SK-MEL-5 (cell line): ENCODE measurements at regions not wholly inside any gene's neighbourhood (a gene's known extent, or its start where the extent isn't known, plus 50 kb on each side); places are given as distances from the start of the nearest gene placed in this dataset.
A peak's percentile ranks its signal among the peaks of the same experiment; 100 is the strongest.
"Not testable (repeated sequence)": the region's sequence is repeated elsewhere in the genome, so short reads cannot be mapped to it uniquely, and the experiment has no call there.

ENCODE experiments used
- DNase-seq: peaks from one replicate; pipeline ENCODE4 v3.0.0-alpha.2; 2016; ENCODE audit warnings: low read depth, low spot score
- in situ Hi-C: cut with HindIII; loops from 2 replicates; pipeline ENCODE4 v1.10.0; 2016; ENCODE audit warnings: low sequenced_read_pairs, high pct_unique_total_duplicates, low pct_unique_long_range_greater_than_20kb

DNA sequence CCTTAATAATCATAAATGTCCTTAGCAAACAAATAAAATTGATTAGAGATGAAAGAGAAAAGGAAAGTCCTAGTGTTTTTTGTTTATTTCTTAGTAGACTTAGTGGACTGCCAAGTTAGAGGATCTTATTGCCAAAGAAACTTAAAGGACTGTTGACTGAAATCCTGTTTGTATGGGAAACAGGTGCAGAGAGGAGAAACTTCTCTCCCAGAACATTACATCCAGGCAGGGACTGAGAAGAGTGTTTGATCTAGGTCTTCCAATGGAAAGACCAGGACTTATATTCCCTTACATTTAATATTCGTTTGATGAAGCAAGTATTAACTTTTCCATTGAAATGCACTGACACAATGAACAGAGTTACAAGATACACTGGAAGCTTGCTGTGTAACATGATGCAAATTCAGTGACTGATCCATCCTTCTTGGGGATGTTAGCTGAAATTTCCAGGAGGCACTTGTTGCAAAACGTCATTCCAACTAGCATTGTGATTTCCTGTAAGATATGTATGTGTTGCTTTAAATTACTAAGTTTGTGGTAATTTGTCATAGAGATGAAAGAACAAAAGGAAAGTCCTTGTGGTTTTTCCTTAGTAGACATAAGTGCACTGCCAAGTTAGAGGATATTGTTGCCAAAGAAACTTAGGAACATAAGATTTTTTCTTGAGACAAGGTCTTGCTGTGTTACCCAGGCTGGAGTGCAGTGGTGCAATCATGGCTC, 505.6 kb downstream of the STIM2 start:
- in situ Hi-C loops = no loop called here

DNA sequence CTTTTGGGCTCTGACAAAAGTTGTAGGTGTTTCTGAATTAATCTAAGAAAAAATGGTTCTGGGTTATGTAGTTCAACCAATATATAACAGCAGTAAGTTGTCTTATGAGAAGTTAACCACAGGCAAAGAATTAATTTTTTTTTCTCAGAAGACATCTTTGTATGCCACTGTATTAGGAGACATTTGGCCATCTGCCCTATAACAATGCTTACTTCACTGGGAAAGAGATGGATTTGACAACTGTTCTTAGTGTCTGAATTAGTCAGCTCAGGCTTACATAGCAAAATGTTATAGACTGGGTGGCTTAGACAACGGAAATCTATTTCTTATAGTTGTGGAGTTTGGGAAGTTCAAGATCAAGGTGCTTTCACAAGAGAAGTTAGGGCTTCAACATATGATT, 508.1 kb downstream of the STIM2 start:
- in situ Hi-C loops = no loop called here
- no peak for DNase-seq

More for the DNA sequence above, 505.6 kb downstream of the STIM2 start:
- DNase-seq = no peak

DNA sequence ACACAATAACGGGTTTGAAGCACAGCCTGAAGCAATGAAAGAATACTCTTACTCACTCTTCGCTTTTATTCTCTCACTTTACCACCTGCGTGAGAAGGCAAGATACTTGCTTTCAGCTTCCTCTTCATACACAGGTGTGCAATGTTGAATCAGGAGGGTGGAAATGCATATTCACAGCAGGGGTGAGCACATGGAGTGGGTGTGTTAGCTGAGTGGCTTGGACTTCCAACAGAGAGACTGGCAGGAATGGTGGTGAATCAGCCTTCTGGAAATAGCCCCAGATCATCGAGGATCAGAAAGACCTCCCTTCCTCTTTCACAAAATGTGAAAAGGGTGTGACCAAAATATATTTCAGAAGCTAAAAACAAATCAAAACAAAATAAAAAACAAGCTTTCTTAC, 521.2 kb downstream of the STIM2 start:
- no peak for DNase-seq
- in situ Hi-C loops = no loop called here

DNA sequence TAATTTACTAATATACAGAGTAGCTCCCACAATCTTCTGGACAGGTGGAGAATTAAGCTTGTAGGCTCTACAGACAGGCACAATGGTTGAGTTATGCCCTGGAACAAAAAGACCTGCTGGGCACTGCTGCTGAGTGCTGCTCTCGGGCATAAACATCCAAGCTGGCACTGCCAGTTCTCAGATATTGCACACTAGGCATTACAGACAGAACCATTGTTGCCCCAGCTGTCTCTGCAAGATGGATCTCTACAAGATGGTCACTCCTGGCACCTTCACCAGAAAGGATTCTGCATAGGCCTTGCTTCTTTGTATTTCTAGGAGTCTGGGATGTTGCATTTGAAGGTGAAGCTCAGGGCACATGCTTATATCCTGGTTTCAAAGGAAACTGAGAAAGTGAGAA, 527.1 kb downstream of the STIM2 start:
- no peak for DNase-seq
- in situ Hi-C loops = no loop called here

DNA sequence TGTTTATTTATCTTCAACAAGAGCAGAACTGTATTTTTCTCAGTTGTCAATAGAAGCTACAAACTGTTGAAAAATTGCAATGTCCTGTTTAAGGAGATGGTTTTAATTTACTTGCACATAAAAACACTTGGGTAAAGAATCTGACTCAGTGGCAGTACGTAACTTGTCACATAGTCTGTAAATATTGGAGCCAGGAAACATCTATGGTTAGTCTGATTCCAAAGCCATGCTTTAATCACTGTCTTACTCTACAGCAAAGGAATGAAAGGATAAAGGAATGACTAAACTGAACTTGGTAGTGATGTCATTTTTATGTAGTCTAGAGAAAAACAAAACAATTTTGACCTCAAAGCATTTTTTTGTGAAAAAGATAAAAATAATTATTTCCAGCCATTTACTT, 537.2 kb downstream of the STIM2 start:
- DNase-seq = no peak
- in situ Hi-C loops = no loop called here

DNA sequence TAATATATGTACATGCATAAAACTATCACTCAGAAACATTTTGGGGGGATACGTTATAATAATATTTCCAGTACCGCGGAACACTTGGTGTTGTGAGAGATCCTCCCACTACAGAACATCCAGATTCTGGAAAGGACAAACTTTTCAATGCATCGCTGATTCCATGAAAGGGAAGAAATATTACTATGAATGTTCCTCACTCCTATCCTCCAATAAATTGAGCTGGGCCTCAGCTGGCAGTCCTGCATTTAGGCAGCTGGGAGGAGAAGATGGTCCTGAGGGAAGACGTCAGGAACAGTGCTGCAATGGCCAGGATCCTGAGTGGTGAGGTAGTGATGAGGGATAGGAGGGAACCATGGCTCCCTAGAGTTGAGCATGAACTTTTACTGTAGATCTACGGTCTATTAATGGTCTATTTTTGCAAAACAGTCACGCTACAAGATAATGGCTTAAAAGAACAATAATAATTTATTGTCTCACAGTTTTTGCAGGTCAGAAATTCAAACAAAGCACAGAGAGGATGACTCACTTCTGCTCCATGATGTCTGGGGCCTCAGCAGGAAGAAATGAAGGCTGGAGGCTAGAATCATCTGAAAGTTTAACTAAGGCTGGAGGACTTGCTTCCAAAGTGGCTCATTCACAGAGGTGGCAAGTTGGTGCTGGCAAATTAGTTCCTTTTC, 538.1 kb downstream of the STIM2 start:
- in situ Hi-C loops = no loop called here
- no peak for DNase-seq

DNA sequence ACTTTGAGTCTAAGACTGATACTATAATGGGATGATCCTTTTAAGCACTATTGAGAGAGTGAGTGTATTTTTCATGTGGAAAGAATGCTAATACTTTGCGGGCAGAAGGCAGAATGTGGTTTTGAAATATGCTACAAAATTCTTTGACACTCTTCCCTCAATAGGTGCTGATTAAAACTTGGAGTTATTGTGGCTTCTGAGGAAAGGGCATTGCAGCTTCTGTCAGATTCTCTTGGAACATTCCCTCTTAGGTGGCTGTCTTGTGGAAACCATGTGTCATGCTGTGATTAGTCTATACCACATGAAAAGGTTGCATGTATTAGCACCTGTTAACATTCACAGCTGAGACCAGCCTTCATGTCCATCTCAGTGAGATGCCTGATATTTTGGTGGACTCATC, 547.0 kb downstream of the STIM2 start:
- in situ Hi-C loops = no loop called here
- no peak for DNase-seq

DNA sequence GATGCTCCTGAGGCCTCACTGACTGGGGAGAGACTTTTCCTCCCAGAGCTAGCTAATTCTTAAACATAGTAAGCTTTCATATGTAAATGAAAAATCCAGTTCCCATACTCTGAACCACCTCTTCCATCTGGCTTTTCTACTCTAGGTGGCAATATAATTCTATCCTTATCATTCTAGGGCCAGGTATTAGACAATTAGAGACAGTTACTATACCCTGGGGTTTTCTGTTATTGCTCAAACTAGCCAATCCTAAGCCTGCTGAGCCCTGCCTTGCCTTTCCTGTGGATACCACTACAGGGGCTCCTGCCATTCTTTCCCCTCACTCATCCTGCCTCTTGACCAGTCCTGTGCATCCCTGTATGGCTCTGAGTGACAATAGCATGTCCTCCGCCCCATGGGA, 552.0 kb downstream of the STIM2 start:
- DNase-seq = peak; percentile 6
- in situ Hi-C loops = no loop called here

DNA sequence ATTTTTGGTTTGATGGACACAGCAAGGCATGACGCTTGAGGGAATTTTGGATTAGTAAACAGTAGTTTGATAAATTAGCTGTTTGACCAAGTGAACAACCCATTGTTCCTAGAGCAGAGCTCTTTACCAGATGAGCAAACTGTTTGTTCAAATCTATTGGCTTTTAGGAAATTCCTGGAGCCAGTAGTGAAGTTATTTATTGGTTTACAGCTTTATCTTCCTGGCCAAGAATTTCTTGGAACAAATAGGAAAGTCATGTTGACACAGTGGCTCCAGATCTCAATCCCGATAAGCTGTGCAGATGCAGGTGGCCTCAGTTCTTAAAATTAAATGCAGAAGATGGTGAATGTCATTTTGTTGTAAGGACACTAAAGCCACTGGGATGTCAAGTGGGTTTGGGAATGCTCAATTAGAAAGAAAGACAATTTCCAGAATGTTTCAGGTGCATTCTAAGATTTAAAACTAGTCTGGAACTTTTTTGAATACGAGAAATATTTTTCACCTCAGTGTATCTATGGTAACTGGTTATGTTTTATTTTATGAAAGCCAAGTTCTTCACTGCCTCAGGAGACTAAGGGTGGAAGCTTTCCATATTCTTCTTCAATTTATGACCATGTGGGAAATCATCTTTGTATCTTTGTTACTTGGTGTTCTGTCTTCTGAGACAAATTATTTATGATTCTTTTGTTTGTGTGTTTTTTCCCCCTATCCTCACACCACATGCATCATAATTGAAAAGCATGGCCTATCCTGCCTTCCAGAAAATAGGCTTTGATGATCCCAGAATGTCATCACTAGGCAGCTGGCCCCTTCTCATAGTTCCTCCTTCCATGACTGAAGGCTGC, 554.5 kb downstream of the STIM2 start:
- no peak for DNase-seq
- in situ Hi-C loops = no loop called here

DNA sequence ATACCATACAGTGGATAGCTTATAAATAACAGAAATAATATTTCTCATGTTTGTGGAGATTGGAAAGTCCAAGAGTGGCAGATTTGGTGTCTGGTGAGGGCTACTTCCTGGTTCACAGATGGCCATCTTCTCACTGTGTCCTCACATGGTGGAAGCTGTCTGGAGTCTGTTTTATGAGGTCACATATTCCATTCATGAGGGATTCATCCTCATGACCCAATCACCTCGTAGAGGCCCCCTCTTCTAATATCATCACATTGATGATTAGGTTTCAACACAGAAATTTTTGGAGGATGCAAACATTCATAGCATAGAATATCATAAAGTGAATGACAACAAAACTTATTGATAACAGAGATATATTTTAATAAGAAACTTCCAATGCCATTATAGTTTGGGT, 568.0 kb downstream of the STIM2 start:
- DNase-seq = no peak
- in situ Hi-C loops = no loop called here

DNA sequence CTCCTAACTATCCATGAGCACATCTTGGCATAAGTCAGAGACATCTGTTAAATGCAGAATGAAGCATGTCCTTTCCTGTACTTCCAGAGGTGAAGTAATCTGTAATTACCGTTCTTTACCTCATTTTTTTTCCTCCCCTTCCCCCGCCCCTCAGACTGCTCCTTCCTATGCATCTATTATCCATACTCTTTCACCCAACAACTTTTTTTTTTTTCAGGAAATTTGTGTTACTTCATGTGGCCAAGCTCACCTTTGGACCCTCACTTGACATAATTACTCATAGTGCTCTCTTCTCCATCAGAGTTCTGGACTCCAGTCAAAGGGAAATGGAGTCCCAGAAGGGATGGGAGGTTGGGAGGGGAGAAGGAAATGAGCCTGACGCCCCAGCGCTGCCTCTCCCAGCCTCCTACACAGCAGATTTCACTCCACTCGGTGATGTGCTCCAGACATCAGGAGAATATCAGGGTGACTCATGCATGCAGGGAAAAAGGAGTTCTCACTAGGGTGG, 568.8 kb downstream of the STIM2 start:
- in situ Hi-C loops = no loop called here
- no peak for DNase-seq

DNA sequence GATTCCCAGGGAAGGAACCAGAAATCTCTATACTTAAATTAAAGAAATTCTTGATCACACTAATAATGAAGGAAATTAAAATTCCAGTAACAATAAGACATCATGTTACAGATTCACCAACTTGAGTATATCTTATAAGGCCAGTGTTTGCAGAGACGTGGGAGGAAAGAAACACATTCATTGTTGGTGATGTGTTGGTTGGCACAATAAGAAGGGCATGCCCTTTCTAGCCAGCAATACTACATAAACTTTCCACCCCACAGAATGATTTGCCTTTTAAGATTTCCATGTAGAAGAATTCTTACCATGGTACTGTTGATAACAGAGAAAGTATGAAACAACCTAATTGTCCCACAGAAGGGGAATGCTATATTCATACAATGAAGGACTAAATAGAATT, 581.5 kb downstream of the STIM2 start:
- in situ Hi-C loops = no loop called here
- DNase-seq = no peak

DNA sequence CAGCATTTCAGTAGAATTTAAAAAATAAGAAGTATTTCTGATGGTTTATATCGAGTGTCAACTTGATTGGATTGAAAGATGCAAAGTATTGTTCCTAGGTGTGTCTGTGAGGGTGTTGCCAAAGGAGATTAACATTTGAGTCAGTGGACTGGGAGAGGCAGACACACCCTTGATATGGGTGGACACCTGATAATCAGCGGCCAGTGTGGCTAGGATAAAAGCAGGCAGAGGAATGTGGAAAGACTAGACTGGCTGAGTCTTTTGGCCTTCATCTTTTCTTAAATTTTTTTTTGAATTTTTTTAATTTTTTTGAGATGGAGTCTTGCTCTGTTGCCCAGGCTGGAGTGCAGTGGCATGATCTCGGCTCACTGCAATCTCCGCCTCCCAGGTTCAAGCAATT, 582.0 kb downstream of the STIM2 start:
- DNase-seq, in situ Hi-C loops: not testable (repeated sequence)

DNA sequence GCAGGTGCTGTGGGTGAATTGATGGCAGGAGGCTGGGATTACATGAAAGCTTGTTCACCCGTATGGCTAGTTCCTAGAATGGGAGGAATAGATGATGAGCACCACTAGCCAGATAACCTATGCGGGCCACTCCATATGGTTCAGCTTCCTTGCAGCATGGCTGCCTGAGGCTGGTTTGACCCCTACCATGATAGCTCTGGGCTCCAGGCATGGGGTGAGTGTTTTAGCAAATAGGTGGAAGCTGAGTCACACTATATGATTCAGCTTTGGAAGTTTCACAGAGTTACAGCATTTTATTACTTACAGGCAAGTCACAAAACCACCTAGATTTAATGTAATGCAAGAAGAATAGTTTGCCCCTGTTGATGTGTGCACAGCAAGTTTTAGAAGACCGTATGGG, 603.2 kb downstream of the STIM2 start:
- DNase-seq = no peak
- in situ Hi-C loops = no loop called here

DNA sequence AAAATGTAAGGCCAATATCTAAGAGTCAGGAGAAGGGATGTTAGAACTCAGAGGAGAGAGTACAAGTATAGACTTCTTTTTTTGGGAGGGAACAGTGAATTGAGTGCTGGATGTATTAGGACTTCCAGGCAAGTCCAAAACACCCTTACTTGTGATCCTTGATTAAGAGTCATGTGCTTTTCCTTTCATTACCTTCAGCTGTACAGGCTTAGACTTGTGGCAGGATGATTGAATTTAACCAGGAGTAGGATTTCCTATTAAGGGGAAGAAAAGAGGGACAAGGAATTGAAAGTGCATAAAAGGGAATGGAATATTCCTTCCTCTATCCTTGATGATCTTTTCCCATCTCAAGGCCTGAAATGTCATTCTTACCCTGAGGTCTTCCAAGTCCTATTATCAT, 606.7 kb downstream of the STIM2 start:
- DNase-seq = no peak
- in situ Hi-C loops = no loop called here

DNA sequence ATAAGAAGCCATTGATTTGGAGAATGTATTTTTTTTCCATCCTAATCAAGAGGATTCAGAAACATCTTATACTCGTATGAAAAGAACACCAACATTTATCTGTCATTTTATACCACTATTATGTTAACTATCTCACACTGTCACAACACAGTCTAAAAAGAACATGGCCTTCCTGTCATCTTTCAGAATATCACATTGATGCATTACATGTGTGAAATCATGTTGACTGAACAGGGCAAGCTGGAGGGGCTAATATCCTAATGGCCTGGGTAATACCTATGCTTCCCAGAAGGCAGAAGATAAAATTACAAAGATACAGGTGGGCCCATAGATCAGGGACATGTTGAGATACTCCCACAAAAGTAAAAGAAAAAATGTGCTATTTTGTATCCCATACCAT, 611.7 kb downstream of the STIM2 start:
- in situ Hi-C loops = no loop called here
- DNase-seq = no peak

DNA sequence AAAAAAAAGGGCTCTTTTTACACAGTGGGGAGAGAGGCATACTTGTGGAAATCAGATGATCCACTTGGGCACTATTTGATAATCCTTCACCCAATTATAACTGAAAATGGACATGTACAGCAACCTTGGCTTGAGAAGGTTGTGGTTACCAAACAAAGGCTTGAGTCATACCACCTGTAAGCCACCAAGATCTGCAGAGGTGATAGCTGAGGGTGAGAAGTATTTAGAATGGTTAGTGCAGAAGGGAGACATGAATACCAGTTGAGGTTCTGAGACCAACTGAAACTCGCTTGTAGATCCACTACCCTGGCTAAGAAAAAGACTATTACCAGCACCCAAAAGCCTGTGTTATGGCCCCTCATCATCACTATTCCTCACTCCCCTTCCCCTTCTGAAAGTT, 614.0 kb downstream of the STIM2 start:
- DNase-seq = no peak
- in situ Hi-C loops = no loop called here

DNA sequence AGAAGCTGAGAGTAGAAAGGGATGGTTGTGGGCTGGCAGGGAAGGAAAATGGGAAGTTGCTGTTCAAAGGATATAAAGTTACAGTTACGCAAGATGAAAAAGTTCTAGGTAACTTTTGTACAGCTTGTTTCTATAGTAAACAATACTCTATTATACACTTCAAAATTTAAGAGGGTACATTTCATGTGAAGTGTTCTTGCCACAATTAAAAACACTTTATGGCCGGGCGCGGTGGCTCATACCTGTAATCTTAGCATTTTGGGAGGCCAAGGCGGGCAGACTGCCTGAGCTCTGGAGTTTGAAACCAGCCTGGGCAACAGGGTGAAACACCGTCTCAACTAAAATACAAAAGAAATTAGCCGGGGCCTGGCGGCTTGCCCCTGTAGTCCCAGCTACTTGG, 623.6 kb downstream of the STIM2 start:
- no peak for DNase-seq
- in situ Hi-C loops = no loop called here
